ENCODE measurements at regions not wholly inside any gene's neighbourhood (a gene's known extent, or its start where the extent isn't known, plus 50 kb on each side); places are given as distances from the start of the nearest gene placed in this dataset.

DNA sequence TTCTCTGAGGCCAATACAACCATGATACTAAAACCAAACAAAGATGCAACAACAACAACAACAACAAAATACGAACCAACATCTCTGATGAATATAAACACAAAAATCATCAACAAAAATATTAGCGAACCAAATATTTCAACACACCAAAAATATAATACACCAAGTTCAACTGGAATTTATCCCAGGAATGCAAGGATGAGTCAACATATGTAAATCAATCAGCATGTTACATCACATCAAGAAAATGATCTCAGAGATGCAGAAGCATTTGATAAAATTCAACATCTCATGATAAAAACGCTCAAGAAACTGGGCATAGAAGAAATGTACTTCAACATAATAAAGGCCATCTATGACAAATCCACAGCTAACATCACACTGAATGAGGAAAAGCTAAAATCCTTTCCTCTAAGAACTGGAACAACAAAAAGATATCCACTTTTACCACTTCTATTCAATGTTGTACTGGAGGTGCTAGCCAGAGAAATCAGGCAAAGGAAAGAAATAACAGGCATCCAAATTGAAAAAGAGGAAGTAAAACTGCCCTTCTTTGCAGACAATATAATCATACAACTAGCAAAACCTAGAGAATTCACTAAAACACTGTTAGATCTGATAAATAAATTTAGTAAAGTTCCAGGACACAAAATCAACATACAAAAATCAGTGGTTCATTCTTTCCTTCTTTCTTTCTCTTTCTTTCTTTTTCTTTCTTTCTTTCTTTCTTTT lies 2448.7 kb upstream of the PCDH20 start:
- no peaks in the 10 kb centered on the region for H3K9me3 ChIP-seq (replicated peaks in 1 of 3)
- no peaks in the 10 kb centered on the region for H3K36me3 ChIP-seq (replicated peaks in 1 of 2)
- no peaks in the 10 kb centered on the region for H3K4me1 ChIP-seq (replicated peaks in 1 of 2)
- TF ChIP-seq, protein P1, sequence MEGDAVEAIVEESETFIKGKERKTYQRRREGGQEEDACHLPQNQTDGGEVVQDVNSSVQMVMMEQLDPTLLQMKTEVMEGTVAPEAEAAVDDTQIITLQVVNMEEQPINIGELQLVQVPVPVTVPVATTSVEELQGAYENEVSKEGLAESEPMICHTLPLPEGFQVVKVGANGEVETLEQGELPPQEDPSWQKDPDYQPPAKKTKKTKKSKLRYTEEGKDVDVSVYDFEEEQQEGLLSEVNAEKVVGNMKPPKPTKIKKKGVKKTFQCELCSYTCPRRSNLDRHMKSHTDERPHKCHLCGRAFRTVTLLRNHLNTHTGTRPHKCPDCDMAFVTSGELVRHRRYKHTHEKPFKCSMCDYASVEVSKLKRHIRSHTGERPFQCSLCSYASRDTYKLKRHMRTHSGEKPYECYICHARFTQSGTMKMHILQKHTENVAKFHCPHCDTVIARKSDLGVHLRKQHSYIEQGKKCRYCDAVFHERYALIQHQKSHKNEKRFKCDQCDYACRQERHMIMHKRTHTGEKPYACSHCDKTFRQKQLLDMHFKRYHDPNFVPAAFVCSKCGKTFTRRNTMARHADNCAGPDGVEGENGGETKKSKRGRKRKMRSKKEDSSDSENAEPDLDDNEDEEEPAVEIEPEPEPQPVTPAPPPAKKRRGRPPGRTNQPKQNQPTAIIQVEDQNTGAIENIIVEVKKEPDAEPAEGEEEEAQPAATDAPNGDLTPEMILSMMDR (IDR thresholded peaks at IDR 0.05): no peak
- TF ChIP-seq POLR2A (IDR thresholded peaks at IDR 0.05): no peak
- H3K27me3 ChIP-seq: no peaks in the 10 kb centered on the region
- intact Hi-C loops (cut with DNase I): no loop called here
- 73 to 82% (median 79%) methylated on average over 3 of the region's 3 CpGs for WGBS, 4 donors
- H3K4me3 ChIP-seq: no peak overlapping the region
- H3K27ac ChIP-seq: no peak overlapping the region
- DNase-seq: no peak

DNA sequence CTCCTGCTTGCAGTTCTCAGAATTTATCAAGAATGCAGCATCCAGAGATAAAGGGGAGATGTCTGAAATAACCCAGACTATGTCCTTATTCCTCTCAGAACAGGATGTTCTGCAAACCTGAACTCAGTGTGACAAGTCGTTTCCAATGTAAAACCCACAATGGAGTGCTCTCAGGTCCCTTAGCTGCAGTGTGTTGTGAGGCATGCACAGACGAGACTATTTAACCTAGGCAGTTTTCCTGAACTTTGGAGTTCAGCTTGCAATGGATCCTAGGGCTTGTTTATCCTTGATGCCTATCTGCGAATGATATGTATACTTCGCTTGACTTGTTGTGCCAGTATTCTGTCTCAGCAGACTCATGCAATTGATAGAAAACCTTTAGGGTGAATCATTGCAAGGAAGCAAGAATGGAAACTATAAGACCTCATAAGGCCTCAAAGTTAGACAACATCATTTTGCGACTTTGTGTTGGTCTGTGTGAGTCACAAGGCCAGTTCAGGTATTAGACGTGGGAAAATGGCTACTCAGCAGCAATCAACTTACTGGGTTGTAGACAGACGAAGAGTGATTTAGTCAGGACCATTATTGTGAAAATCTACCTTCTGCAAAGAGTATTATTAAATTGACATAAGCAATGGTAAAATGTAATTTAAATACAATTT lies 2439.9 kb upstream of the PCDH20 start:
- WGBS, 4 donors: 72 to 77% (median 76%) methylated on average over 7 of the region's 7 CpGs
- Histone ChIP-seq H3K36me3 (replicated peaks in 1 of 2) (no peaks in the 10 kb centered on the region), H3K27ac (no peak overlapping the region), H3K27me3 (no peaks in the 10 kb centered on the region), H3K4me1 (replicated peaks in 1 of 2) (no peaks in the 10 kb centered on the region), H3K4me3 (no peak overlapping the region), H3K9me3 (replicated peaks in 1 of 3) (no peaks in the 10 kb centered on the region)
- DNase-seq: no peak
- intact Hi-C loops (cut with DNase I): no loop called here
- TF ChIP-seq, protein P1 (IDR thresholded peaks at IDR 0.05): no peak
- no peak for TF ChIP-seq POLR2A (IDR thresholded peaks at IDR 0.05)

- intact Hi-C loops (cut with DNase I): no loop called here
- no peak overlapping the region for H3K27ac ChIP-seq
- TF ChIP-seq, protein P1 (IDR thresholded peaks at IDR 0.05): no peak
- no peak overlapping the region for H3K4me3 ChIP-seq
- no peaks in the 10 kb centered on the region for H3K36me3 ChIP-seq (replicated peaks in 1 of 2)
- H3K9me3 ChIP-seq (replicated peaks in 1 of 3): no peaks in the 10 kb centered on the region
- no peaks in the 10 kb centered on the region for H3K27me3 ChIP-seq
- no peaks in the 10 kb centered on the region for H3K4me1 ChIP-seq (replicated peaks in 1 of 2)
- WGBS, 4 donors: 71 to 77% (median 73%) methylated on average over 2 of the region's 2 CpGs
- DNase-seq: no peak
These were observed 2438.2 kb upstream of the PCDH20 start for GRCh38 chr13:63853816-63854215.

- TF ChIP-seq, protein P1 (IDR thresholded peaks at IDR 0.05): no peak
- no peak for TF ChIP-seq POLR2A (IDR thresholded peaks at IDR 0.05)
- intact Hi-C loops (cut with DNase I): no loop called here
- WGBS, 4 donors: 88 to 98% (median 92%) methylated on average over 2 of the region's 2 CpGs
These were observed 2435.9 kb upstream of the PCDH20 start for GRCh38 chr13:63851526-63851925.

More at GRCh38 chr13:63851526-63851925, 2435.9 kb upstream of the PCDH20 start:
- Histone ChIP-seq H3K9me3 (replicated peaks in 1 of 3) (no peaks in the 10 kb centered on the region), H3K27me3 (no peaks in the 10 kb centered on the region), H3K36me3 (replicated peaks in 1 of 2) (no peaks in the 10 kb centered on the region), H3K4me1 (replicated peaks in 1 of 2) (no peaks in the 10 kb centered on the region), H3K4me3 (no peak overlapping the region), H3K27ac (no peak overlapping the region)
- DNase-seq: no peak
